Left ventricle myocardium inferior (tissue), 1 donor: ENCODE measurements at regions not wholly inside any gene's neighbourhood (a gene's known extent, or its start where the extent isn't known, plus 50 kb on each side); places are given as distances from the start of the nearest gene placed in this dataset.

Experiments used
- DNase-seq: peaks from one replicate; pipeline ENCODE4 v3.0.0-alpha.2; 2020
- H3K27ac ChIP-seq: fragments of 200-600 bp; replicated peaks from 2 replicates; pipeline ENCODE4 v1.8.0; 2021
- H3K27me3 ChIP-seq: fragments of 200-600 bp; 2 replicates; pipeline ENCODE4 v1.8.0; 2021; ENCODE audit warnings: low read depth
- H3K36me3 ChIP-seq: fragments of 200-600 bp; 2 replicates; pipeline ENCODE4 v1.8.0; 2021
- H3K4me1 ChIP-seq: fragments of 200-600 bp; 2 replicates; pipeline ENCODE4 v1.8.0; 2021
- H3K4me3 ChIP-seq: fragments of 200-600 bp; 2 replicates; pipeline ENCODE4 v1.8.0; 2021; ENCODE audit warnings: mild to moderate bottlenecking, moderate library complexity
- H3K9me3 ChIP-seq: fragments of 200-600 bp; replicated peaks from 2 replicates; pipeline ENCODE4 v1.8.0; 2021
- intact Hi-C: fragments of 100-400 bp; cut with micrococcal nuclease; formaldehyde crosslinking; loops from one replicate; pipeline ENCODE4 v1.11.0; 2022
- TF ChIP-seq, protein P1 (sequence below): fragments of 200-600 bp; IDR thresholded peaks from 2 replicates; pipeline ENCODE4 v1.8.0; 2021; ENCODE audit warnings: antibody characterized with exemption, mild to moderate bottlenecking, borderline replicate concordance
- donor health status: DM: no; HTN: yes; CAD: no; lungs with severe emphysema.

- intact Hi-C loops, result no loop called here
These were observed 1020.2 kb downstream of the NR2F1-AS1 start for GRCh38 chr5:92560698-92561401.

GRCh38 chr5:92559781-92560180, 1021.2 kb downstream of the NR2F1-AS1 start:
- no peaks in the 10 kb centered on the region for H3K9me3 ChIP-seq
- DNase-seq, result no peak
- no peaks in the 10 kb centered on the region for H3K4me1 ChIP-seq
- no peak overlapping the region for H3K27ac ChIP-seq
- TF ChIP-seq, protein P1, sequence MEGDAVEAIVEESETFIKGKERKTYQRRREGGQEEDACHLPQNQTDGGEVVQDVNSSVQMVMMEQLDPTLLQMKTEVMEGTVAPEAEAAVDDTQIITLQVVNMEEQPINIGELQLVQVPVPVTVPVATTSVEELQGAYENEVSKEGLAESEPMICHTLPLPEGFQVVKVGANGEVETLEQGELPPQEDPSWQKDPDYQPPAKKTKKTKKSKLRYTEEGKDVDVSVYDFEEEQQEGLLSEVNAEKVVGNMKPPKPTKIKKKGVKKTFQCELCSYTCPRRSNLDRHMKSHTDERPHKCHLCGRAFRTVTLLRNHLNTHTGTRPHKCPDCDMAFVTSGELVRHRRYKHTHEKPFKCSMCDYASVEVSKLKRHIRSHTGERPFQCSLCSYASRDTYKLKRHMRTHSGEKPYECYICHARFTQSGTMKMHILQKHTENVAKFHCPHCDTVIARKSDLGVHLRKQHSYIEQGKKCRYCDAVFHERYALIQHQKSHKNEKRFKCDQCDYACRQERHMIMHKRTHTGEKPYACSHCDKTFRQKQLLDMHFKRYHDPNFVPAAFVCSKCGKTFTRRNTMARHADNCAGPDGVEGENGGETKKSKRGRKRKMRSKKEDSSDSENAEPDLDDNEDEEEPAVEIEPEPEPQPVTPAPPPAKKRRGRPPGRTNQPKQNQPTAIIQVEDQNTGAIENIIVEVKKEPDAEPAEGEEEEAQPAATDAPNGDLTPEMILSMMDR, result no peak
- H3K4me3 ChIP-seq, result no peak overlapping the region
- H3K36me3 ChIP-seq, result no peaks in the 10 kb centered on the region
- intact Hi-C loops, result no loop called here
- H3K27me3 ChIP-seq, result no peaks in the 10 kb centered on the region

More at GRCh38 chr5:92560698-92561401, 1020.2 kb downstream of the NR2F1-AS1 start:
- Histone ChIP-seq H3K9me3 (no peaks in the 10 kb centered on the region), H3K36me3 (no peaks in the 10 kb centered on the region), H3K4me3 (no peak overlapping the region), H3K27me3 (no peaks in the 10 kb centered on the region), H3K27ac (no peak overlapping the region), H3K4me1 (no peaks in the 10 kb centered on the region)
- TF ChIP-seq, protein P1, result no peak
- no peak for DNase-seq

DNA sequence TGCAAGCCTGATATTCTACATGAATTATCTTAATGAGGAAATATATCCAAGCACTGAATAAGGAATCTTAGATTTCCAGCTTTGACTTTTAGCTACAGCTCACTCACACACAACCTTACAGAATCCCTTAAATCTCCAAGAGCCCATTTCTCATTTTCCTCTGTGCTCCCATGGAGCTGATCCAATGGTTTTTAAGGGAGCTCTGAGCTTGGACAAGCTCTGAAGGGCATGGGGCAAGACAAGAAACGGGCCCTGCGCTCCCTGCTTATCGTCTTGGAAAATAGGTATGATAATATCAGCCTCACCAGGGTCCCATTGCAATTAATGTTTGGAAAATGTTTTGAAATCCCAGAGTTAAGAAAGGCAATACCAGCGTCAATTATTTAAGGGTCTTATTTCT, 1021.7 kb downstream of the NR2F1-AS1 start:
- intact Hi-C loops, result no loop called here
- H3K27ac ChIP-seq, result no peak overlapping the region

DNA sequence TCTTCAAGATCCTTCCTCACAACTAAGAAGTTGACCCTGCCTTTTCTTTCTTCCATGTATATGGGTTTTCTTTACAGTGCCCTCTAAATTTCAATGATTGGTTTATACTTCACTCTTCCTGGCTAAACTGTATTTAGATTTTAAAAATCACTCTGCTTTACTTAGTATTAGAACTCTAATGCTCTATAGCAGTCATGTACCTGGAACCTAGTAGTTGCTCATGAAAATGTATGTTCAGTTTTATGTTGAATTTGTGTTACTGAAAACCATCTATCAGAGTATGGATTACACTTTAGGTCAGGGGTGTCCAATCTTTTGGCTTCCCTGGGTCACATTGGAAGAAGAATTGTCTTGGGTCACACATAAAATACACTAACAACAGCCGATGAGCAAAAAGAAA, 1024.3 kb downstream of the NR2F1-AS1 start:
- no peaks in the 10 kb centered on the region for H3K36me3 ChIP-seq
- intact Hi-C loops, result no loop called here
- TF ChIP-seq, protein P1, result no peak
- no peak for DNase-seq
- H3K27me3 ChIP-seq, result no peaks in the 10 kb centered on the region
- no peak overlapping the region for H3K27ac ChIP-seq
- H3K4me1 ChIP-seq, result no peaks in the 10 kb centered on the region
- H3K4me3 ChIP-seq, result no peak overlapping the region
- H3K9me3 ChIP-seq, result no peaks in the 10 kb centered on the region

More for the DNA sequence above, 1021.7 kb downstream of the NR2F1-AS1 start:
- no peaks in the 10 kb centered on the region for H3K27me3 ChIP-seq
- no peak for DNase-seq
- H3K4me3 ChIP-seq, result no peak overlapping the region
- TF ChIP-seq, protein P1, result no peak
- no peaks in the 10 kb centered on the region for H3K36me3 ChIP-seq
- H3K4me1 ChIP-seq, result no peaks in the 10 kb centered on the region
- H3K9me3 ChIP-seq, result no peaks in the 10 kb centered on the region

DNA sequence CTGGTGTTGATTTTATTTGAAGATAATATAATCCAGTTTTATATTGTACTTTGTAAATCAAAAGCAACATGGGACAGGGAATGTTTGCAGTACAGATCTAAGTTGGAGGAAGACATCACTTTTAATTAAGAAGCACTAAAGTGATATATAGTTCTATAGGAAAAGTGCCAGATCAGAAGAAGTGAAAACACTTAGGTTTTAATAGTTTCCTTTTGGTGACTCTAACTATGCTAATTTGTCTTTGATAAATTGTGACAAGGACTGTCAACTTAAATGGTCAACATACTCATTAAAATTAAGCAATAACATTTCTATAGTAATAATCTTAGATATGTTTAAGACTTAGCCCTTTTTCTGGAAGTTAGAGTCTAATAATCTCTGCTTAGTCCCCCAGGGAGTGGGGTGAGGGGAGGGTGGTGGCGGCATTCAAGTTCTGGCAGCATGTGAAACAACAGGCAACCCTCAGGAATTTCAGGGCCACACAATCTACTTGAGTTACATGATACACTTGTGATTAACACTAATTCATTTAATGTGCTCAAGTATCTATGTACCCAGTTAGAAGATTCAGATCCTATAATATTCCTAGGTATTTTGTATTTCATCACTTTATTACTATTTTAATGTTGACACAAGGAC, 1026.5 kb downstream of the NR2F1-AS1 start:
- intact Hi-C loops, result no loop called here
- Histone ChIP-seq H3K36me3 (no peaks in the 10 kb centered on the region), H3K9me3 (no peaks in the 10 kb centered on the region), H3K27me3 (no peaks in the 10 kb centered on the region), H3K4me1 (no peaks in the 10 kb centered on the region), H3K4me3 (no peak overlapping the region), H3K27ac (no peak overlapping the region)
- no peak for DNase-seq
- TF ChIP-seq, protein P1, result no peak
